ENCODE measurements at regions not wholly inside any gene's neighbourhood (a gene's known extent, or its start where the extent isn't known, plus 50 kb on each side); places are given as distances from the start of the nearest gene placed in this dataset.

- no peak for TF ChIP-seq ELF1 (IDR thresholded peaks at IDR 0.05; ENCODE audit: borderline replicate concordance, low read depth)
- TF ChIP-seq POLR2A (IDR thresholded peaks at IDR 0.05; ENCODE audit: borderline replicate concordance, extremely low read depth, insufficient read depth, insufficient read length): no peak
- no peak for TF ChIP-seq POLR2AphosphoS5 (IDR thresholded peaks at IDR 0.05; ENCODE audit: low read depth, low read length)
- TF ChIP-seq EZH2 (IDR thresholded peaks at IDR 0.05): no peak
- no peak for TF ChIP-seq CTCF (IDR thresholded peaks at IDR 0.05 in 2 of 3, conservative IDR thresholded peaks at IDR 0.05 in 1 of 3; ENCODE audit: borderline replicate concordance in 1 of 3, insufficient read depth in 1 of 3, low read depth in 2 of 3, low read length in 2 of 3)
- no peak for TF ChIP-seq ZBTB33 (IDR thresholded peaks at IDR 0.05; ENCODE audit: extremely low read depth, insufficient replicate concordance, low read length)
Measured at GRCh38 chr12:33581613-33582122, 142.0 kb upstream of the SYT10 start.

All from HCT116 (cell line).